CD4-positive, CD25-positive, alpha-beta regulatory T cell (primary cell): ENCODE measurements at regions not wholly inside any gene's neighbourhood (a gene's known extent, or its start where the extent isn't known, plus 50 kb on each side); places are given as distances from the start of the nearest gene placed in this dataset.

Experiments
- ATAC-seq, 2 donors: fragments of 150-1000 bp; cut with Tn5 transposase; one replicate each; pipeline ENCODE4 v1.10.0; 2021; ENCODE audit warnings: low read depth in 2 of 2, moderate number of reproducible peaks in 2 of 2, moderate library complexity in 1 of 2
- DNase-seq, 3 donors: peaks; one replicate each; pipeline versions ENCODE4 v3.0.0 to v3.0.0-alpha.2; 2012 to 2022; ENCODE audit warnings: mixed read lengths in 1 of 3
- H3K27ac ChIP-seq: one replicate; pipeline ENCODE4 v1.7.0; 2013; ENCODE audit warnings: mild to moderate bottlenecking, low read length; ENCODE audit not compliant: insufficient read depth, poor library complexity, severe bottlenecking
- H3K27me3 ChIP-seq: one replicate; pipeline ENCODE4 v1.7.0; 2013; ENCODE audit warnings: low read length; ENCODE audit not compliant: control insufficient read depth, insufficient read depth
- H3K36me3 ChIP-seq: one replicate; pipeline ENCODE4 v1.7.0; 2013; ENCODE audit warnings: mild to moderate bottlenecking, low read length, moderate library complexity; ENCODE audit not compliant: control insufficient read depth, insufficient read depth
- H3K4me1 ChIP-seq: 2 replicates; pipeline ENCODE4 v1.7.0; 2013; ENCODE audit warnings: mild to moderate bottlenecking, low read length; ENCODE audit not compliant: insufficient read depth, control insufficient read depth, poor library complexity, severe bottlenecking
- H3K4me3 ChIP-seq: one replicate; pipeline ENCODE4 v1.7.0; 2013; ENCODE audit warnings: low read depth, mild to moderate bottlenecking, low read length, moderate library complexity
- H3K9me3 ChIP-seq, 2 experiments: 1 replicate in 1 of 2; 2 replicates in 1 of 2; pipeline ENCODE4 v1.7.0; 2013; ENCODE audit warnings: low read length in 2 of 2, mild to moderate bottlenecking in 1 of 2, moderate library complexity in 1 of 2; ENCODE audit not compliant: control insufficient read depth in 2 of 2
- H3K27ac Mint-ChIP-seq, 3 donors: one replicate each; pipeline ENCODE4 v1.8.0; 2020 to 2022; ENCODE audit warnings: mild to moderate bottlenecking in 3 of 3, mixed read lengths in 3 of 3, moderate library complexity in 2 of 3
- H3K27me3 Mint-ChIP-seq: one replicate; pipeline ENCODE4 v1.8.0; 2022; ENCODE audit warnings: mild to moderate bottlenecking, mixed read lengths
- H3K36me3 Mint-ChIP-seq: one replicate; pipeline ENCODE4 v1.8.0; 2020; ENCODE audit warnings: mixed read lengths
- H3K4me1 Mint-ChIP-seq, 4 donors: one replicate each; pipeline ENCODE4 v1.8.0; 2020 to 2022; ENCODE audit warnings: mixed read lengths in 4 of 4, mild to moderate bottlenecking in 1 of 4
- H3K4me3 Mint-ChIP-seq, 4 donors: one replicate each; pipeline ENCODE4 v1.8.0; 2020 to 2022; ENCODE audit warnings: mild to moderate bottlenecking in 4 of 4, mixed read lengths in 4 of 4, moderate library complexity in 3 of 4
- H3K9me3 Mint-ChIP-seq, 7 donors: one replicate each; pipeline ENCODE4 v1.8.0; 2020 to 2022; ENCODE audit warnings: mixed read lengths in 7 of 7, mild to moderate bottlenecking in 3 of 7, moderate library complexity in 2 of 7

- no peaks in the 10 kb centered on the region for H3K36me3 Mint-ChIP-seq
- H3K4me1 Mint-ChIP-seq: peaks cover 0 to 5% (median 2%) of the 10 kb centered on the region in 4 donors
- H3K27ac Mint-ChIP-seq: peak overlapping the region in 1 of 3 donors; percentile 2
- H3K4me3 Mint-ChIP-seq: no peak overlapping the region
- Histone ChIP-seq H3K4me3 (no peak overlapping the region), H3K27ac (no peak overlapping the region), H3K36me3 (no peaks in the 10 kb centered on the region), H3K4me1 (no peaks in the 10 kb centered on the region), H3K27me3 (no peaks in the 10 kb centered on the region), H3K9me3 (no peaks in the 10 kb centered on the region)
- no peaks in the 10 kb centered on the region for H3K27me3 Mint-ChIP-seq
- H3K9me3 Mint-ChIP-seq: peaks cover 0 to 5% (median 2%) of the 10 kb centered on the region in 7 donors
- ATAC-seq: no peak
- DNase-seq: no peak
These were observed 513.4 kb upstream of the MEF2C start for GRCh38 chr5:89396278-89396954.

- Mint-ChIP-seq H3K9me3 (peaks cover 0 to 5% (median 2%) of the 10 kb centered on the region in 7 donors), H3K27me3 (no peaks in the 10 kb centered on the region)
- no peak for ATAC-seq
These were observed 512.1 kb upstream of the MEF2C start for GRCh38 chr5:89395111-89395510.

DNA sequence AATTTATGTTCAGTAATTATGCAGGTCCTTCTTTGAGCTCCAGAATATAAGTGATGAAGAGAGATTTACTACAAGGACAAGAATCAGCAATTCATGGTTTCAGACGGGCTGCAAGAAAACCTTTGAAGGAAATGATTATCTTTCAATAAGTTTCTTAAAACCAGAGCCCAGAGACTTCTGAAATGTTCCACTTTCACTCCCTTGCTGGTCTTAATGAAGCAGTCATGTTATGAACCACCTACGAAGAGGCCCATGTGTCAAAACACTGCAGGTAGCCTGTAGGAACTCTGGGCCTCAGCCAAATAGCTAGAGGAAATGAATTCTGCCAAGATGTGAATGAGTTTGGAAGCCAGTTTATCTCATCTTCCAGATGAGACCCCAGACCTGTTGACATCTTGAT lies 505.9 kb upstream of the MEF2C start:
- no peaks in the 10 kb centered on the region for H3K27me3 ChIP-seq
- Mint-ChIP-seq H3K4me1 (no peaks in the 10 kb centered on the region), H3K4me3 (no peak overlapping the region), H3K27me3 (no peaks in the 10 kb centered on the region), H3K36me3 (no peaks in the 10 kb centered on the region), H3K27ac (no peak overlapping the region), H3K9me3 (peaks cover 0 to 5% (median 0%) of the 10 kb centered on the region in 7 donors)
- ATAC-seq (no peak), DNase-seq (no peak)
- H3K4me1 ChIP-seq: no peaks in the 10 kb centered on the region
- no peaks in the 10 kb centered on the region for H3K9me3 ChIP-seq
- no peak overlapping the region for H3K27ac ChIP-seq
- no peak overlapping the region for H3K4me3 ChIP-seq
- H3K36me3 ChIP-seq: no peaks in the 10 kb centered on the region

More at GRCh38 chr5:89395111-89395510, 512.1 kb upstream of the MEF2C start:
- DNase-seq: no peak
- Mint-ChIP-seq H3K4me1 (peaks cover 0 to 5% (median 2%) of the 10 kb centered on the region in 4 donors), H3K27ac (no peak overlapping the region), H3K36me3 (no peaks in the 10 kb centered on the region), H3K4me3 (no peak overlapping the region)
- no peaks in the 10 kb centered on the region for H3K9me3 ChIP-seq
- H3K4me1 ChIP-seq: no peaks in the 10 kb centered on the region
- no peaks in the 10 kb centered on the region for H3K27me3 ChIP-seq
- no peak overlapping the region for H3K4me3 ChIP-seq
- H3K27ac ChIP-seq: no peak overlapping the region
- no peaks in the 10 kb centered on the region for H3K36me3 ChIP-seq

DNA sequence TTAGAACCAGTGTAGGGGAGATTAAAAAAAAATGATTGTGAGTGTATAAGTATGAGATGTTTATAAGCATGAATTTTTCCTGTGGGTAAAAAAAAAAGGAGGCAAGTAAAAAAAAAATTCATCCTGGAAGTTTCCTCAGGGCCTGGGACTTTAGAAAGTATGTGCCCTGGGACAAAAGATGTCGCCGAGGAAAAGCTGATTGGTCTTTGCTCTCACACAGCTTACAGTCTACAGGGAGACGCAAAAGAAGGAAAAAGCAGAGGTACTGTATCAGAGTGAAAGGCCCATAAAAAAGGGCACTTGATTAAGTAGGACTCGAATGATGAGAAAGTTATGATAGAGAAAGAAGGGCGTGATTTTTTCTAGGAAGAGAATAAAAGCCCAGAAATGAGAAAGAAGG lies 501.4 kb upstream of the MEF2C start:
- no peaks in the 10 kb centered on the region for H3K4me1 ChIP-seq
- Mint-ChIP-seq H3K27ac (no peak overlapping the region), H3K9me3 (peaks cover 2 to 21% (median 3%) of the 10 kb centered on the region in 7 donors), H3K4me3 (no peak overlapping the region), H3K27me3 (no peaks in the 10 kb centered on the region), H3K4me1 (no peaks in the 10 kb centered on the region), H3K36me3 (no peaks in the 10 kb centered on the region)
- no peak for ATAC-seq
- no peak for DNase-seq
- no peaks in the 10 kb centered on the region for H3K9me3 ChIP-seq
- H3K4me3 ChIP-seq: no peak overlapping the region
- H3K36me3 ChIP-seq: no peaks in the 10 kb centered on the region
- no peak overlapping the region for H3K27ac ChIP-seq
- no peaks in the 10 kb centered on the region for H3K27me3 ChIP-seq

DNA sequence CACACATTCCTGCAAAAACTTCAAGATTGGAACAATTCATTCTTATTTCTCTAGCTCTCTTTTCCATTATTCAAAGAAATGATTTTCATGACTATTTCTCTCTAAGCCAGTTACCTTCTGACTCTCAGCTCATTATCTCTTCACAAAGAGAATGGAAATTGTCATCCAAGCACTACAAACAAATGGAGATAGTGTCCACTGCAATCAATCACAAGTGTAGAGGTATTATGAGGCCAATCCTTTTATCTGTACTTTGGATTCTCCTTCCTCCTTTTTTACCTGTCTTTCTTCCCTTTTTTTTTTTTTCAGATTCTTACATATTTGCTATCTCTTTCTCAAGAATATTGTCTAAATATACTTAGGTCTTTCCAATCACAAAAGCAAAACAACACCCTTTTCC lies 497.7 kb upstream of the MEF2C start:
- H3K27me3 Mint-ChIP-seq: no peaks in the 10 kb centered on the region
- DNase-seq: no peak
- Histone ChIP-seq H3K27ac (no peak overlapping the region), H3K36me3 (no peaks in the 10 kb centered on the region), H3K27me3 (no peaks in the 10 kb centered on the region), H3K4me1 (no peaks in the 10 kb centered on the region), H3K9me3 (no peaks in the 10 kb centered on the region), H3K4me3 (no peak overlapping the region)
- no peaks in the 10 kb centered on the region for H3K4me1 Mint-ChIP-seq
- no peak overlapping the region for H3K4me3 Mint-ChIP-seq
- H3K9me3 Mint-ChIP-seq: peaks cover 0 to 21% (median 3%) of the 10 kb centered on the region in 7 donors
- ATAC-seq: no peak
- H3K27ac Mint-ChIP-seq: no peak overlapping the region
- H3K36me3 Mint-ChIP-seq: no peaks in the 10 kb centered on the region

DNA sequence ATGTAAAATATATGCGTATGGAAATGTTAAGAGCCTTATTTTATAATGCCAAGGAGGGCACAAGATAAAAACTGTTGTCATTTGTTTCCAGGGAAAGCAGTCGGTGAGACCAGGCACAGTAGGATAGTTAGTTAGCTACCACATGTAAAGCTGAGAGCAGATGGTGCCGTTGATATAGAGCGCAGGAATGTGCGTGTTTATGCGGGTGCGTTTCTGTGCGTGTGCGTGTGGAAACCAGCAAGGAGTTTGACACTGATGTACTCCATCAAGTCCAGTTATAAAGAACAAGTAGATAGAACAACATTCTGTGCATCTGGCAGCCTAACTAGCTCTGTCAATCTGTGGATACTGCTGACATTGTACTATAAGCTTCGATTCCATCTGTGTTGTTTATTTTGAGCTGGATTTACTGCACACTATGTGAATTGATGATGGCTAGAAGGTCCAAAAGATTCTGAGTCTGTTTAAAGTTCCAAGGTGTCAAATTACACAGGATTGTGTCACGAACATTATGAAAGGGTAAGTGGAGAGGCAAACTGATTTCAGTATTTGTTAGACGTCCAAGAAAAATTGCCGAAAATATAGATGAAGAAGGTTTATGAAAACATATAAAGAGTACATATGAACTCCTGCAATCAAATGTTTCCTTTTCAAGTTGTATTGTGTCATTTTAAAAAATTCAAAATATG lies 494.9 kb upstream of the MEF2C start:
- Histone ChIP-seq H3K4me3 (no peak overlapping the region), H3K9me3 (no peaks in the 10 kb centered on the region), H3K36me3 (no peaks in the 10 kb centered on the region), H3K4me1 (no peaks in the 10 kb centered on the region), H3K27me3 (no peaks in the 10 kb centered on the region), H3K27ac (no peak overlapping the region)
- Mint-ChIP-seq H3K27ac (no peak overlapping the region), H3K4me3 (no peak overlapping the region), H3K27me3 (no peaks in the 10 kb centered on the region), H3K4me1 (no peaks in the 10 kb centered on the region), H3K9me3 (peaks cover 0 to 24% (median 3%) of the 10 kb centered on the region in 7 donors), H3K36me3 (no peaks in the 10 kb centered on the region)
- ATAC-seq (no peak), DNase-seq (no peak)

GRCh38 chr5:89374818-89375521 lies 492.0 kb upstream of the MEF2C start:
- H3K27ac ChIP-seq: no peak overlapping the region
- ATAC-seq: no peak

More at GRCh38 chr5:89374818-89375521, 492.0 kb upstream of the MEF2C start:
- no peaks in the 10 kb centered on the region for H3K9me3 ChIP-seq
- H3K9me3 Mint-ChIP-seq: peaks cover 0 to 8% (median 2%) of the 10 kb centered on the region in 7 donors
- no peaks in the 10 kb centered on the region for H3K4me1 ChIP-seq
- H3K27me3 ChIP-seq: no peaks in the 10 kb centered on the region
- no peak overlapping the region for H3K27ac Mint-ChIP-seq
- no peaks in the 10 kb centered on the region for H3K36me3 ChIP-seq
- DNase-seq: no peak
- no peak overlapping the region for H3K4me3 Mint-ChIP-seq
- no peaks in the 10 kb centered on the region for H3K36me3 Mint-ChIP-seq
- no peak overlapping the region for H3K4me3 ChIP-seq
- no peaks in the 10 kb centered on the region for H3K27me3 Mint-ChIP-seq
- no peaks in the 10 kb centered on the region for H3K4me1 Mint-ChIP-seq
